ENCODE measurements at regions not wholly inside any gene's neighbourhood (a gene's known extent, or its start where the extent isn't known, plus 50 kb on each side); places are given as distances from the start of the nearest gene placed in this dataset.

GRCh38 chr16:26189536-26189935 lies 497.8 kb downstream of the HS3ST4 start:
- DNase-seq (ENCODE audit: low spot score): no peak

DNA sequence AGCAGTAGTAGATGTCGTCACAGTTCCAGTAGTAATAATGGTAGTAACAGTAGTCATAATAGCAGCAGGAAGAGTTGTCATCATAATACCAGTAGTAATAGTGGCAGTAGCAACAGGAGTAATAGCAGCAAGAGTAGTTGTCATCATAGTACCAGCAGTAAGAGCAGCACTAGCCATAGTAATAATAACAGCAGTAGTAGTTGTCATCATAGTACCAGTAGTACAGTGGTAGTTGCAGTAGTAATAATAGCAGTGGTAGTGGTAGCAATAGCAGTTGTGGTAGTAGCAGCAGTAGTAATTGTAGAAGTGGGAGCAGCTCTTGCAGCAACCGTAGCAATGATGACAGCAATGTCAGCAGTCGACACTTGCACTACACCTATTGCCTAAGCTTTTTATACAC lies 502.8 kb downstream of the HS3ST4 start:
- no peak for DNase-seq (ENCODE audit: low spot score)

- no peak for DNase-seq (ENCODE audit: low spot score)
Measured at GRCh38 chr16:26195225-26195624, 503.5 kb downstream of the HS3ST4 start.

DNA sequence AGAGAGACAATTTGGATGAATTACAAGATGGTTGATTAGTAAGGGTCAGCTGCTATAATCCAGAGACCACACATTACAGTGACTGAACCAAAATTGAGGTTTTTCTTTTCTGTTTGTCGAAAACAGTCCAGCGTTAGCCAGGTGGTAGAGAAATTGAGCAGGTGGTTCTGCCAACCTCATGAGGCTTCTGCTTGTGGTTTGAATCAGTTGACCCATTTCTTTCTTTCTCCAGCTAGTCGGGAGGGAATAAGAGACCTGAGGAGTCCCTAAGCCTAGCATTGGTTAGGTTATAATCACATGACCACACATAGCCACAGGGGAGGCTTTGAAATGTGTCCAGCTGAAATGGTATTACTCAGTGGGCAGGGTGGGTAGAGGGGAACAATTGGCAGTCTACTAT lies 504.6 kb downstream of the HS3ST4 start:
- DNase-seq (ENCODE audit: low spot score): no peak

DNA sequence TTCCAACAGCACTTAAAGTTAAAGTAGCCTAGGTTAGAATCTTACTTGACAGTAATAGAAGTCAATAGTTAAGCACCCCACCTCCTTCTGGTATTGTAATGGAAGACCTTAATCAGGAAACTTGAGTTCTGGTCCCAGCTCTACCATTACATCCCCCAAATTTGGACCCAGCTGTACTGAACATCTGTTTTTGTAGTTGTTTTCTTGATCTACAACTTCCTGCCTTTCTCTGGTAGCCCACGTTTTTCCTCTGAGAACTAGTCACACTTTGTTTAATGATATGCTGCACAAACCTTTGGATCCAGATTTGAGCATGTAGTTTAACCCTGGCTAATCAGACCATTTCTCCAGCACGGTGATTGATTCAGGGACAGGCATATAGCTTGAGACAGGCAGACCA lies 505.0 kb downstream of the HS3ST4 start:
- DNase-seq (ENCODE audit: low spot score): no peak

DNA sequence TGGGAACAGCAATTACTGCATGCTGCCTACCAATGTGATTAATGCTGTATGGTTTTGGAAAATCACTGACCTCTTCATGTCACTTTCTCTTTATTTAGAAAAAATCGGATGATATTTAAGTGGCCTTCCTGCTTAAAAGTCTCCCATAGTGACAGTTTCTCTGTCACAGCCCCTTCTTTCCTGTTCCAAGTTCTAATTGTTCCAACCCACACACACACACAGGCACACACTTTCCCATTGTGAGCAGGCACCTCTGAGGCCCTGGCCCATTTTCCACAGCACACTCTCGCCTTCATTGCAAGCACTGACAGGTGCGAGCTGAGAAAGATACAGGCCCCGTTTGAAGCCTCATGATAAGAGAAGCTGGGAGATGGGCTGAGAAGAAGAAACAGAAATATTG lies 505.9 kb downstream of the HS3ST4 start:
- DNase-seq (ENCODE audit: low spot score): no peak

DNA sequence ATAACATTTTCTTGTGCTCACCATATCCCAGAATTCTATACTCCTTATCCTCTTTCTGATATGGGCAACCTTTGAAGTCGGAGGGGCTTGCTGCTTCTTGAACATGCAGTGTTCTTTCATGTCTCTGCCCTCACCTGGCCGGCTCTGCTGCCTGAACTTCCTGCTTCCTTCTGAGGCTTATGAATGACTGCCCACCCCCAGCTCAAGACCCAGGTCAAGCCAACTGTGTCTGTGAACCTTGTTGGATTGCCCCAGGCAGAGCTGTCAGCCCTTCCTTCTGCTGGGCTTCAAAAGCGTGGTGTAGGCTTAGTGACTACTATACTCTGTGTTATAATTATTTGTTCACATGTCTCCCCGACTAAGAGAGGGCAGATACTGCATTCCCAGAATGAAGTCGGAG lies 506.5 kb downstream of the HS3ST4 start:
- DNase-seq (ENCODE audit: low spot score): no peak

- no peak for DNase-seq (ENCODE audit: low spot score)
Measured at GRCh38 chr16:26204138-26204537, 512.4 kb downstream of the HS3ST4 start.

DNA sequence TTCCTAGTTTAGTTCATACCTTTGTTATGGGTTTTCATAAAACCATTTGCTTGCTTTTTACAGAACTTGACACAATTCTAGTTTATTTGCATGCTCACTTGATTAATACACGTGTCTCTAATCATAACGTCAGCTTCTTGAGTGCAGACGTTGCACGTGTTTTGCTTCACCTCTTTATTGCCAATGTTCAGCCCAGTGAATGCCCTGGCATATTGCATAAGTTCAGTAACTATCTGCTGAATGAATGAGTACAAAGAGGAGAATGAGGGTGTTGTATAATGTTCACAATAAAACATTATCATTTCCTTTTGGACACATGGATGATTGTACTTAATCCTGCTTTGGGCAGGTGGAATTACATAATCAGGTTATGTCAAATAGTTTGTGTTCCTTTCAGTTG lies 519.8 kb downstream of the HS3ST4 start:
- DNase-seq (ENCODE audit: low spot score): no peak

DNA sequence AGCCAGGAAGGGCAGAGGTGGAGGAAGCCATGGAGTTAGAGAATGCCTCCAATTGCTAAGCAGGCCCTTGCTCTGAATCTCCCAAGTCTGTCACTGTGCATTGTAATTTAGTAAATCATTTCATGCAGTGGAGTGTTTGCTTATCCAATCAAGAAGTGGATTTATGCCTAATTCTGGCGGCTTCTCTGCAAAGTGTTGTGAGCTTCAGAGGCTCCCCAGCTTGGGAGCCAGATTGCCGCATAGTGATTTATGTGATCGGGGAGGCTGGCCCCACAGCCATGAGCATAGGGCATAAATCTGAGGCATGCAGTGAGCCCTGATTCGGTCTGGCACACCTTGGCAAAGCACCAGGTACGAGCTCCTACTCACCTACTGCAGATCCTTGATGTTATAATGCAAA lies 520.8 kb downstream of the HS3ST4 start:
- no peak for DNase-seq (ENCODE audit: low spot score)

DNA sequence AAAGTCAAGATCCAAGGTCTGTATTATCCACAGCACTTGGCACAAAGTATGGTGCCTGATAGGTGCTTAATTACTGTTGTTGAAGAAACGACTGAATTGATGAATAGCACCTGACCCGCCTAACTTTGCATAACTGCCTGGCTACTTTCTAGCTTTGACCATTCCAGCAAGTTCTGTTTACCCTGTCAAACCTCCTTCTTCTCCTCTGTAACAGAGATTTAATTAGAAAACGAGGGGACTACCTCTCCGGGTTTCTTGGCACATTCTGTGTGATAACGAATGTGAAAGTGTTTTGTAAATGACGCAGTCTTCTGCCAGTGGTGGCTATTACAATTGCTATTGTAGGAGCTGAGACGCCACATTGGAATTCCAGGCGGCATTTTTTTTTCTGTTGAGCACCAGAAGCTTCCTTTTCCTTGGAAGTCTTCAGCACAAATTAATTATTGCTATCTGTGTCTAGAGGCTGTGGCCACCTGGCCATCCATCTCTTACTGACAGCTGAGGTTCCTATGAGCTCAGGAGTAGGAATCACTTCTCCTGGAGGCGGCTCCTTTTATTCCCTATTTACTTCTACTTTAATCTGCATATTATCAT lies 522.9 kb downstream of the HS3ST4 start:
- DNase-seq (ENCODE audit: low spot score): no peak

DNA sequence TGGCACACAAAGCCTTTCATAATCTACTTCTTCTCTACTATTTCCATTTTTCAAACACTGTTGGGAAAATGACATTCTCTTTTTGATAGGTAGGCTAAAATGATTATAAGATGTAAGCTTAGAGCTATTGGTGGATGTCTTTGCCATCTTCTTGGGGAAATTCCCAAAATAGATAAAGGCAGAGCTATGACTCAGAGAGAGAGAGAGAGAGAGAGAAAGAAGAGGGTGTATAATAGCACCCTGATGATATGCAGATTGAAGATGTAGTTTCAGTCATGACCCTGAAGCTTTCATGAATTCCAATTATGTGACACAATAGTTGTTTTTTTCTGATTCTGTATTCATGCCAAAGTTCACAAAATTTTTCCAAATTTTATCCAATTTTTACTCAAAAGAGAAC lies 529.1 kb downstream of the HS3ST4 start:
- no peak for DNase-seq (ENCODE audit: low spot score)

DNA sequence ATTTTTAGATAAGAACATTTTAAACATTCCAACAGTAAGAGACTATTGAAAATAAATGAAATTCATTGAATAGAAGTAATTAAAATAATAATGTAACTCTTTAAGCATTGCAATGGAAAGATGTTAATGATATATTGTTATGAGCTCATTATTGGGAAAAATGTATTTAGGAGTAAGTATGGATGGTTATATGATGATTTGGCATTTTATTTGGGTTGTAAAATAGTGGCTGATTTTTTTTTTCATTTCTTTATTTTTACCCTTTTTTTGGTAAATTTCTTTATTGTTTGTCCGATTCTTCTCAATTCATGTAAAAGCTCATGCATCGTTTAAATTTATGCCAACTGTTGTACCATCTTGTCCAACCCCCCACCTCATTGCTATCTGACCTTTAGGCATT lies 539.9 kb downstream of the HS3ST4 start:
- DNase-seq (ENCODE audit: low spot score): no peak

GRCh38 chr16:26240807-26241206 lies 549.0 kb downstream of the HS3ST4 start:
- no peak for DNase-seq (ENCODE audit: low spot score)

- no peak for DNase-seq (ENCODE audit: low spot score)
Measured at GRCh38 chr16:26247063-26247462, 555.3 kb downstream of the HS3ST4 start.

GRCh38 chr16:26252598-26252997 lies 560.8 kb downstream of the HS3ST4 start:
- no peak for DNase-seq (ENCODE audit: low spot score)

DNA sequence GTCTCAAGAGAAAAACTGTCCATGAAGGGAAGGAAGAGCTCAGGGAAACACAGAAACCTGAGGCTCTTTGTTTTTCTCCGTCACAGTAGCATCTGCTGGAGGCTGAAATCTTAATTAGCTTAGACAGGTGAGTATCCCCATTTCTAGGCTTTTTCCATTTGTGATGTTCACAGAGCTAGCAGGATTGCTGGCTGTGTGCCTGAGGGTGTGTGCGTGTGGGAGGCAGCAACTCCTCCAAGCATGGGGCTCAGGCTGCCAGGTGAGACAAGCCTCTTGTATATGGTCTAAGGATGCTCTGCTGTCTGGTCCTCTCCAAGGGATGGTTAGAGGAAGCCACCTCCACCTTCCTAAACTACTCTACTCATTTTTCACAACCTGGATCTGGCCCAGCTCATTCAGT lies 569.9 kb downstream of the HS3ST4 start:
- DNase-seq (ENCODE audit: low spot score): no peak

- no peak for DNase-seq (ENCODE audit: low spot score)
Measured at GRCh38 chr16:26263406-26263805, 571.6 kb downstream of the HS3ST4 start.

DNA sequence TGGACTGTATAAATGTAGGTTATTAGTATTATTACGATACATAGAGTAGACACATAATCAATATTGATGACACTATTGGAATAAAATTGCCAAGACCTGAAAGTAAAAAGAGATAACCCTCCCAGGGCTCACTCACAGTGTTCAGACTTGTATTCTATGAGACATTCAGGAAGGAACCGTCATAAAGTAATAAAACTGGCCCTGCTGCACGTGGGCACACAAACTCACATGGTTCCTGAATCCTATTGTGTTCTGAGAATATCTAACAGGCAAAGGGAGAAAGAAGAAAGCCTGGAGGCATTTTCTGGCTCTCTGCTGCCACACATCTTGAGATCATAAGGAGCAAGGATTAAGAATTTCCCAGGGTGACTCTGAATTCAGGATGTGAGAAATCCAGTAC lies 575.9 kb downstream of the HS3ST4 start:
- no peak for DNase-seq (ENCODE audit: low spot score)

- DNase-seq (ENCODE audit: low spot score): no peak
Measured at GRCh38 chr16:26269673-26270072, 577.9 kb downstream of the HS3ST4 start.

DNA sequence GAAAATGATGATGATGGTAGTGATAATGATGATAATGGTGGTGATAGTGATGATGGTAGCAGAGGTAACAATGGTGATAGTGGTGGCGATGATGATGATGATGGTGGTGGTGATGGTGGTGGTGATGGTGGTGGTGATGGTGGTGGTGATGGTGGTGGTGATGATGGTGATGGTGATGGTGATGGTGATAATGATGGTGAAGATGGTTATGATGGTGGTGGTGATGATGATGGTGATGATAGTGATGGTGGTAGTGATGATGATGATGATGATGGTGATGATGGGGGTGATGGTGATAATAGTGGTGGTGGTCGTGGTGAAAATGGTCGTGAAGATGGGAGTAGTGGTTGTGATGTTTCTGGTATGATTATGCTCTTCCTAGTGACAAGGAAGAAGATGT lies 581.8 kb downstream of the HS3ST4 start:
- no peak for DNase-seq (ENCODE audit: low spot score)

- DNase-seq (ENCODE audit: low spot score): no peak
Measured at GRCh38 chr16:26275021-26275590, 583.3 kb downstream of the HS3ST4 start.

GRCh38 chr16:26276289-26276688 lies 584.5 kb downstream of the HS3ST4 start:
- DNase-seq (ENCODE audit: low spot score): no peak

GRCh38 chr16:26281381-26282110 lies 589.8 kb downstream of the HS3ST4 start:
- no peak for DNase-seq (ENCODE audit: low spot score)
